HCT116 (cell line): ENCODE measurements at regions not wholly inside any gene's neighbourhood (a gene's known extent, or its start where the extent isn't known, plus 50 kb on each side); places are given as distances from the start of the nearest gene placed in this dataset.

Source experiments
- ATF3 ChIP-seq: IDR thresholded peaks from 2 replicates; pipeline ENCODE4 v1.6.1; 2012
- CEBPB ChIP-seq: IDR thresholded peaks from 2 replicates; pipeline ENCODE4 v1.6.1; 2012; ENCODE audit warnings: low read depth
- CTCF ChIP-seq, 3 experiments: fragments of 200-600 bp in 1 of 3; sonication (generic) in 1 of 3; IDR thresholded peaks in 2 of 3; conservative IDR thresholded peaks in 1 of 3; 2 replicates each; pipeline ENCODE4 v1.5.1; 2012 to 2017; ENCODE audit warnings: low read depth in 2 of 3, low read length in 2 of 3, antibody characterized with exemption in 1 of 3, borderline replicate concordance in 1 of 3, control low read depth in 1 of 3, mild to moderate bottlenecking in 1 of 3, mixed read lengths in 1 of 3, mixed run types in 1 of 3, moderate library complexity in 1 of 3; ENCODE audit not compliant: insufficient read depth in 1 of 3
- EGR1 ChIP-seq: IDR thresholded peaks from 2 replicates; pipeline ENCODE4 v1.6.1; 2012; ENCODE audit warnings: low read depth
- EZH2 ChIP-seq: fragments of 200-600 bp; sonication (generic); IDR thresholded peaks from 2 replicates; pipeline ENCODE4 v1.6.1; 2017; ENCODE audit warnings: antibody characterized with exemption, mixed run types
- EZH2phosphoT487 ChIP-seq: fragments of 200-600 bp; IDR thresholded peaks from 2 replicates; pipeline ENCODE4 v1.6.1; 2018; ENCODE audit warnings: antibody characterized with exemption, borderline replicate concordance
- JUND ChIP-seq: IDR thresholded peaks from 2 replicates; pipeline ENCODE4 v1.6.1; 2012
- MAX ChIP-seq: IDR thresholded peaks from 2 replicates; pipeline ENCODE4 v1.6.1; 2012
- POLR2A ChIP-seq: IDR thresholded peaks from 2 replicates; pipeline ENCODE4 v1.7.0; 2011; ENCODE audit warnings: borderline replicate concordance; ENCODE audit not compliant: insufficient read depth, insufficient read length; ENCODE audit errors: extremely low read depth
- POLR2AphosphoS5 ChIP-seq: IDR thresholded peaks from 2 replicates; pipeline ENCODE4 v1.6.1; 2011; ENCODE audit warnings: mild to moderate bottlenecking, low read depth, low read length, moderate library complexity
- RAD21 ChIP-seq: IDR thresholded peaks from 2 replicates; pipeline ENCODE4 v1.6.1; 2012; ENCODE audit warnings: low read depth, mild to moderate bottlenecking
- REST ChIP-seq: IDR thresholded peaks from 2 replicates; pipeline ENCODE4 v1.6.1; 2012; ENCODE audit warnings: low read depth
- TCF7L2 ChIP-seq: IDR thresholded peaks from 2 replicates; pipeline ENCODE4 v1.7.0; 2011; ENCODE audit warnings: borderline replicate concordance, inconsistent platforms; ENCODE audit not compliant: insufficient read depth, insufficient read length; ENCODE audit errors: extremely low read depth

- TF ChIP-seq CTCF (IDR thresholded peaks at IDR 0.05 in 2 of 3, conservative IDR thresholded peaks at IDR 0.05 in 1 of 3; ENCODE audit: borderline replicate concordance in 1 of 3, insufficient read depth in 1 of 3, low read depth in 2 of 3, low read length in 2 of 3): no peak
- TF ChIP-seq ATF3: no peak
- TF ChIP-seq MAX: no peak
- TF ChIP-seq REST: no peak
- no peak for TF ChIP-seq EZH2phosphoT487
- TF ChIP-seq RAD21: no peak
- no peak for TF ChIP-seq JUND
- TF ChIP-seq CEBPB: no peak
- no peak for TF ChIP-seq EZH2
- no peak for TF ChIP-seq POLR2AphosphoS5
- TF ChIP-seq TCF7L2: no peak
- no peak for TF ChIP-seq POLR2A
- no peak for TF ChIP-seq EGR1
These were observed 228.9 kb upstream of the GRID2 start for GRCh38 chr4:92074839-92075238.
